Suppressor macrophage (primary cell): ENCODE measurements at regions not wholly inside any gene's neighbourhood (a gene's known extent, or its start where the extent isn't known, plus 50 kb on each side); places are given as distances from the start of the nearest gene placed in this dataset.

Experiments used
- DNase-seq, 4 experiments: peaks; one replicate each; pipeline ENCODE4 v3.0.0-alpha.2; 2020 to 2022

- no peak for DNase-seq
Measured at GRCh38 chr4:138078751-138079520, 163.2 kb downstream of the SLC7A11 start.

- no peak for DNase-seq
Measured at GRCh38 chr4:138078253-138078652, 163.9 kb downstream of the SLC7A11 start.

- no peak for DNase-seq
Measured at GRCh38 chr4:138076561-138076960, 165.6 kb downstream of the SLC7A11 start.

DNA sequence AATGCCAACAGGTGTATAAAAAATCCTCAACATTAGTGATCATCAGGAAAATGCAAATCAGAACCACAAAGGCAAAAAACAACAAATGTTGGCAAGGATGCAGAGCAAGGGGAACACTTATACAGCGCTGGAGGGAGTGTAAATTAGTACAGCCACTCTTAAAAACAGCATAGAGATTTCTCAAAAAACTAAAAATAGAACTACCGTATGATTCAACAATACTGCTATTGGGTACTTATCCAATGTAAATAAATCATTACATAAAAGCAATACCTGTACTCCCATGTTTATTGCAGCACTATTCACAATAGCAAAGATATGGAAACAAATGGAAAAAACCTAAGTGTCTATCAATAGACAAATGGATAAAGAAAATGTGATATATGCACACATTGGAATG lies 171.3 kb downstream of the SLC7A11 start:
- no peak for DNase-seq

- no peak for DNase-seq
Measured at GRCh38 chr4:138063581-138063980, 178.6 kb downstream of the SLC7A11 start.

- no peak for DNase-seq
Measured at GRCh38 chr4:138062929-138063328, 179.2 kb downstream of the SLC7A11 start.

GRCh38 chr4:138056541-138056940 lies 185.6 kb downstream of the SLC7A11 start:
- no peak for DNase-seq

DNA sequence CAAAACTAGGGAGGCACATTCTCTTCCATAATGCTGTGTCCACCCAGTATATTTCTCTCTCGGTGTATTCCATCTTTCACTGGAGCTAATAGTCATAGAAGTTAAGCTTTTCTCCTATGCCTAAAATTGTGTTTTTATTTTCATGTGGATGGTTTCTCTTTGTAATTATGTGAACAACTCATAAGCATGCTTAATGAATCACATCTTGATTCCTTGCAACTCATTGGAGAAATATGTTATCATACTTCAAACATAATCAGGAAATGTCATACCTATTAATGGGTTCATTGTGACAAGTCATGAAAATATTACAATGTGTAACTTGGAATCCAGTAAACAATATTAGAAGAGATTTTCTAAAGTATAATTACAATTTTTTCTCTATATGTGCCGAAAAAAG lies 186.3 kb downstream of the SLC7A11 start:
- no peak for DNase-seq

GRCh38 chr4:138053641-138054301 lies 188.4 kb downstream of the SLC7A11 start:
- DNase-seq = no peak

DNA sequence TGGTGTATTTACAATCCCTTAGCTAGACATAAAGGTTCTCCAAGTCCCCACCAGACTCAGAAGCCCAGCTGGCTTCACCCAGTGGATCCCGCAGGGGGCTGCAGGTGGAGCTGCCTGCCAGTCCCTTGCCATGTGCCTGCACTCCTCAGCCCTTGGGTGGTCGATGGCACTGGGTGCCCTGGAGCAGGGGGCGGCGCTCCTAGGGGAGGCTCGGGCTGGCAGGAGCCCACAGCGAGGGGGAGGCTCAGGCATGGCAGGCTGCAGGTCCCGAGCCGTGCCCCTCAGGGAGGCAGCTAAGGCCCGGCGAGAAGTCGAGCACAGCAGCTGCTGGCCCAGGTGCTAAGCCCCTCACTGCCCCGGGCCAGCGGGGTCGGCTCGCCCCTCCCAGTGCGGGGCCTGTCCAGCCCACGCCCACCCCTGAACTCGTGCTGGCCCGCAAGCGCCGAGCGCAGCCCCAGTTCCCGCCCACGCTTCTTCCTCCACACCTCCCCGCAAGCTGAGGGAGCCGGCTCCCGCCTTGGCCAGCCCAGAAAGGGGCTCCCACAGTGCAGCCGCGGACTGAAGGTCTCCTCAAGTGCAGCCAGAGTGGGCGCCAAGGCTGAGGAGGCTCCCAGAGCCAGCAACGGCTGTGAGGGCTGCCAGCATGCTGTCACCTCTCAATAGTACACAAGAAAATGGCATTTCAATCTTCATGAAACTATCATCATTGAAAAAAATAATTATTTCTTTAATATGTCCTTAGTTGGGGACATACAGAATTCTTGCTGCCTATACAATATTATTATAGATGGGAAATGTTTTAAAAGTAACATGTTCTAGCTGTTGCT lies 189.1 kb downstream of the SLC7A11 start:
- DNase-seq = no peak

DNA sequence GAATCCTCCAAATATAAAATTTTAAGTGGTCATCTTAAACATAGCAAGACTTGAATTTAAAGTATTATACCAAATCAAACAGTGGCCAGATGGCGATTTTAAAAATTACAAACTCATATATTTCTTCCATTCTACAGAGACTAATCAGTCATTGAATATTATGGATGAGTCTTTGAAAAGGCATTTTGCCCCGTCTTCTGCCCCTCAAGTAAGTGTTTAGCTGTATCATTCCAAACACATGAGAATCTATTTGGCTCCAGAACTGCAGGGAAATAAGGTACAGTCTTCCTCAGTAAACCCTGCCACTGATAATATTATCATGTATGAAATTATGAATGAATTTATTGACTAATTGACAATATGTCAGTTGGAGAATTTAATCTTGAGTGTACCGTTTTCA lies 191.0 kb downstream of the SLC7A11 start:
- DNase-seq = no peak

- no peak for DNase-seq
Measured at GRCh38 chr4:138050601-138051000, 191.5 kb downstream of the SLC7A11 start.

GRCh38 chr4:138049355-138049754 lies 192.8 kb downstream of the SLC7A11 start:
- no peak for DNase-seq

GRCh38 chr4:138047290-138047689 lies 194.9 kb downstream of the SLC7A11 start:
- no peak for DNase-seq

DNA sequence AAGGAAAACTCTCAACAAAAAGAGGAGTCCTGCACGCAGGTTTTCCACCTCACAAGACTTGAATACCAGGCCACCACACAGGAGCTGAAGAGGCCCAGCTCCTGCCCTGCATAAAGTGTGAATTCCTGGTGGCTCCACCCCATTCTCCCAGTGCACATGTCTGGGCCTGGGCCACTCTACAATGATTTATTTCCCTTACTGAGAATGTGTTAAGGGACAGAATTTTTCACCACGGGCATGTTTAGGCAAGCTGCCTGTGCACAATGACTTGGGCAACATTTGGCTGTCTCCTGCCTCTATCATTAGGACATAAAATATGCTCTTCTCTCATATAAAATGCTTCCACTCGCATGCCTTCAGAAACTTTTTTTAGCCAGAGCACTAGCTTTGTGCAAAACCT lies 197.1 kb downstream of the SLC7A11 start:
- DNase-seq = no peak

DNA sequence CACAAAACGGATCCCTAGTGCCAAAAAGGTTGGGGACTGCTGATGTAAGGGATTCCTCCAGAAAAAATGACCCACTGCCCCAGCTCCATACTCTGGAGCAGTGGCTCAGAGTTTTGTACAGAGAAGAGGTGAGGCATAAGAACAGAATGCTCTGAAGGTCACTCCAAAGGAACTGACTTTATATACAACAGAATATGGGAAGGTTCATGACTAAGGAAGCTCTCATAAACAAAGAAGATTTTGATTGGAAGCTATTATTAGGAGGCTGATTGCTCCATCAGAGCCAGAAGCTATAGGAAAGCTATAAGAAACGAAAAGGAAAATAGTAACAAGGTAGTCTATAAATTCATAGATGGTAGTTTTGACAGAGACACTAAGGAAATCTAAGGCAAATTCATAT lies 203.1 kb downstream of the SLC7A11 start:
- no peak for DNase-seq

DNA sequence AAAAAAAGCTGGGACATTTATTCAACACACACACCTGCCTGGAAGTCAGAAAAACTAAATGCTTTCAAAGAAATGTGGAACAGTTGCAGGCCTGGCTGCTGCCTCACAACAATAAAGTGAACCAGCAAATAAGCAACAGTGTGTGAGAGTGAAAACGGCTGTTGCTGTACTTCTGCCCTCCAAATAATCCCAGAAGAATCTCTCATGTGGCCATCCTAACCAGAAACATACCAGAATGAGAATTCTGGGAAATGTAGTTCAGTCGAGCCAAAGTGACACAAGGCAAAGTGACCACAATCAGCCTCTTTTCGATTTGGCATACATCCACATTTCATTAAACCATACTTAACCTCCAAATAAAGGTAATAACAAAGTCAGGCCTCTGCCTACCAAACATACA lies 204.5 kb downstream of the SLC7A11 start:
- no peak for DNase-seq

- peak; percentile 50 to 76 (median 68) for DNase-seq
Measured at GRCh38 chr4:138035781-138036258, 206.3 kb downstream of the SLC7A11 start.

DNA sequence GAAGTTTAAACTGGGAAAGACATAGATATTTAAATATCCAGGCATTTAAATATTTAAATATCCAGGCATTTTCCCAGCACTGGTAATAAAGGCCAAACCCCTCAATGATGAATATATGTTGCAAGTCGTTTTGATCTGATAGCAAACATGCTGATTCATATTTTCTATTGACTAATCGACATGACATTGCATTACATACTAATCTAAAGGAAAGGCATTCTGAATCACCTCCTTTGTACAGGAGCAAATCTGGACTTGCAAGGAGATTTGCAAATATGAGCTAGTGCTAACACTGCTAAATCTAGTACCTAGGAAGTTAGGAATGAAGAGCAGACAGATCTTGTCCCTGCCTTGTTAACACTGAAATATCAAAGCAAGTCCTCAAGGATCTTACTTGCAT lies 207.3 kb downstream of the SLC7A11 start:
- peak in 1 of 4 experiments; percentile 2 for DNase-seq

DNA sequence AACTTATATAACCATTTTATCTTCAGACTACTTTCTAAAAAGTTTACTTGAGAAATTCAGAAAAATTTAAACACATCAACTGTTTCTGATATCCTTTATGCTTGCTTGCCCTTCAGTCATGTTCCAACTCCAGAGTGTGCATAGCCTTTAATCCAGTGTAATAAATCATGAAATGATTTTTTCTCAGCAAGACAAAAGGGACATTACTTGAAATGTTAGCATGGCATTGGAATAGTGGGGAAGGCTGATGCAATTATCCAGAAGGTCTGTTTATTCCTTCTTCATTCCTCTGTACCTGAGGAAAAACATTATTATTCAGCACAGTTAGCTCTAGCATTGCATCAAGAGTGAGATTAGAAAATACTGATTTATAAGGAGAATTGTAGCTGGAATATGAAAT lies 209.9 kb downstream of the SLC7A11 start:
- DNase-seq = no peak

DNA sequence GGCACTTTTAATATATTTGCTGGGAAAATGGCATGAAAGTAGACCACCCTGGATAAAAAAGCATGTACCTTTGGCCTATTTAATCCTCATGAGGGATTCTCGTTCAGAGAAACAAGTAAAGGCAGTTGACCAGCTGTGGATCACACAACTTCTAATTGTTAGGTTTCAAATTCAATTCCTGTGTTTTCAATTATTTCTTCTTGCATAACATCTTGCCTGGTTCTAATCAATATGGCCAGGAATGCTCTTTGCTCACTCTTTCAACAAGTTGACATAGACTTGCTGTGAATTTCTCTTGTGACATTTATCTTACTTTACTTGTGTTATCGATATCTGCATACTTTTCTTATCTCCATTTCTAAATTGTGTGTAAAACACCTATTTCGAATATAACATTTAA lies 211.8 kb downstream of the SLC7A11 start:
- DNase-seq = no peak

GRCh38 chr4:138028923-138029322 lies 213.2 kb downstream of the SLC7A11 start:
- no peak for DNase-seq

DNA sequence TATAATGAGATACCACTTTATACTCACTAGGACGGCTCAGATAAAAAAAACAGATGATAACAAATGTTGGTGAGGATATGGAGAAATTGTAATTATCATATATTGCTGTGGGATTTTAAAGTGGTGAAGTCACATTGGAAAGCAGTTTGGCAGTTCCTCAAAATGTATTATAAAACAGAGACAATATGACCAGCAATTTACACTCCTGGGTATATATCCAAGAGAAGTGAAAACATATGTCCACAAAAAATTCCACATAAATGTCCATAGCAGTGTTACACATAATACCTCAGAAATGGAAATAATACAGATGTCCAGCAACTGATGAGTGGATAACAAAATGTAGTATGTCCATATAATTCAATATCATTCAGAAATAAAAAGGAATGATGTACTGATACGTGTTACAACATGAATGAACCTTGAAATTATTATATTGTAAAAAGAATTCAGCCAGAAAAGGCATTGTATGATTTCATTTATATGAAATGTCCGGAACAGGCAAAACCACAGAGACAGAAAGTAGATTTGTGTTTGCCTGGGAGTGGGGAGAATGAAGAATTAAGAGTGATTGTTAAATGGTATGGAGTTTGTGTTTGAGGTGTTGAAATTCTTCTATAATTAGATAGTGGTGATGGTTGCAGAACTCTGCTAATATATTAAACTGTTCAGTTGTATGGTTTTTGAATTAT lies 220.9 kb downstream of the SLC7A11 start:
- no peak for DNase-seq
